Bronchial epithelial cell (primary cell): ENCODE measurements at regions not wholly inside any gene's neighbourhood (a gene's known extent, or its start where the extent isn't known, plus 50 kb on each side); places are given as distances from the start of the nearest gene placed in this dataset.

Source experiments
- DNase-seq: peaks from one replicate; pipeline ENCODE4 v3.0.0-alpha.2; 2010; ENCODE audit warnings: low read depth
- FAIRE-seq: peaks from 2 replicates; lab custom pipeline; 2011; peaks lifted over from hg19 to GRCh38; lab: Jason Lieb, UNC
- H3K27me3 ChIP-seq: 2 replicates; pipeline ENCODE4 v1.5.1; 2011; ENCODE audit warnings: low read length; ENCODE audit not compliant: control insufficient read depth, insufficient read depth
- H3K36me3 ChIP-seq: 2 replicates; pipeline ENCODE4 v1.5.1; 2011; ENCODE audit warnings: low read length; ENCODE audit not compliant: control insufficient read depth, insufficient read depth
- H3K4me3 ChIP-seq: 2 replicates; pipeline ENCODE4 v1.5.1; 2011; ENCODE audit warnings: mild to moderate bottlenecking, low read depth, low read length, control low read depth
- TF ChIP-seq, protein P1 (sequence below): IDR thresholded peaks from 2 replicates; pipeline ENCODE4 v1.5.1; 2011; ENCODE audit warnings: mild to moderate bottlenecking, moderate library complexity, low read length, control low read depth, inconsistent platforms; ENCODE audit not compliant: insufficient read depth, severe bottlenecking

DNA sequence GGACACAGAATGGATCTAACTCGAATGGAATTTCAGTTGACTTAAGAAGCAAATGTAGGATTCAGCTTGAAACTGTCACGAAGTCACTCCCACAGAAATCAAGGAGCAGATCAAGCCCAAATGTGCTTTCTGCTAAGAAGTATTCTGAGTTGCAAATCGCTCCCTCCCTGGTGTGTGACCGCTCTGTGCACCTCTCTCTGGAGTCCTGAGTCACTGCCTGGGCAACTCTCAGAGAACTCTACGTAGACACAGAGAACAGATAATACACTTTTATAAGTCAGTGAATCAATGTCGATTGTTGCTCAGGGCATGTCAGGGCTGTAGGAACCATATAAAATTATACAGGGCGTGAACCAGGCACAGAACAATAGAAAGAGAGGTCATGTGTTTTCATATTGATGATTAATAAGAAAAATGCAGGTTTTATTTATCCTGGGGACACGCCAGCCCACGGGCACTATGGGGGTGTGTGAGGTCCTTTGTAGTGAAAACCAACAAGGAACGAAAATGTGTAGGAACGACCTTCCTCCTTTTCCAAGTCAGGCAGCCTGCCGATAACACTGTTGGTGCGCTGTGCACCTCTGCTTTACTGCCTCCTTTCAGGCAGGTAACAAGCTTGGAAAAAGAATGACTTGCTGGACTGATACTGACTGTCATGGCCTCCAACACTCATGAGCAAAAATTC is 248.1 kb upstream of the FOXQ1 start:
- Histone ChIP-seq H3K27me3 (peaks cover 7% of the 10 kb centered on the region), H3K36me3 (no peaks in the 10 kb centered on the region), H3K4me3 (no peak overlapping the region)
- DNase-seq, result no peak
- FAIRE-seq, result no peak
- TF ChIP-seq, protein P1, sequence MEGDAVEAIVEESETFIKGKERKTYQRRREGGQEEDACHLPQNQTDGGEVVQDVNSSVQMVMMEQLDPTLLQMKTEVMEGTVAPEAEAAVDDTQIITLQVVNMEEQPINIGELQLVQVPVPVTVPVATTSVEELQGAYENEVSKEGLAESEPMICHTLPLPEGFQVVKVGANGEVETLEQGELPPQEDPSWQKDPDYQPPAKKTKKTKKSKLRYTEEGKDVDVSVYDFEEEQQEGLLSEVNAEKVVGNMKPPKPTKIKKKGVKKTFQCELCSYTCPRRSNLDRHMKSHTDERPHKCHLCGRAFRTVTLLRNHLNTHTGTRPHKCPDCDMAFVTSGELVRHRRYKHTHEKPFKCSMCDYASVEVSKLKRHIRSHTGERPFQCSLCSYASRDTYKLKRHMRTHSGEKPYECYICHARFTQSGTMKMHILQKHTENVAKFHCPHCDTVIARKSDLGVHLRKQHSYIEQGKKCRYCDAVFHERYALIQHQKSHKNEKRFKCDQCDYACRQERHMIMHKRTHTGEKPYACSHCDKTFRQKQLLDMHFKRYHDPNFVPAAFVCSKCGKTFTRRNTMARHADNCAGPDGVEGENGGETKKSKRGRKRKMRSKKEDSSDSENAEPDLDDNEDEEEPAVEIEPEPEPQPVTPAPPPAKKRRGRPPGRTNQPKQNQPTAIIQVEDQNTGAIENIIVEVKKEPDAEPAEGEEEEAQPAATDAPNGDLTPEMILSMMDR, result no peak

DNA sequence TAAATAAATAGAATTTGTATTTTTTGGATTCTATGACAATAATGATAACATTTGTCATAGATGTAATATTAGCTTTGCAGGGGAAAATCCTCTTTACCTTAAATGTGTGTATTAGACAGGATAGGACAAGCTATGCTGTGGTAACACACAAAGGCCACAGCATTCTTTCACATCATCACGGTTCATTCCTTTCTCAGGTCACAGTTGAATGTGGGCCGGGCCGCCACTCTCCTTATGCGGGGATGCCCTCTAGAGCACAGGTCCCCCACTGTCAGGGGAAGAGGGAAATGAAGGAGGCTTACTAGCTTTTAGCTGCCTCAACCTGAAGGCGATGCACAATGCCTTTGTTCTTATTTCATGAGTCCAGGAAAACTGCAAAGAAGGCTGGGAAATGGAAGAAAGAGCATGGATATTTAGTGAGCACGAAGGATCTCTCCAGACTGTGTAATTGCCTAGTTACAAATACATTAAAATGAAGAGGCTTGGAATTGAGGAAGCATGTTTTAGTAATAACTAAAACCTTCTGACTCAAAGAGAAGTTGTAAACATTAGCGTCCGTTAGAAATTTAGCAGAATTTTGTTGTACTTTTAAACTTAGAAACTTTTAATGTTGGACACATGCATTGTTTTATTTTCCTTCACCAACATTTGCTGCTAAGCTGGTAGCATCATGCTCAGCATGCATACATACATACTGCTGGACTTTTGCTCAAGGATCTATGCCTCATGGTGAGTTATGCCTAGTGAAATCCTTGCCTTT is 248.9 kb upstream of the FOXQ1 start:
- FAIRE-seq, result no peak

DNA sequence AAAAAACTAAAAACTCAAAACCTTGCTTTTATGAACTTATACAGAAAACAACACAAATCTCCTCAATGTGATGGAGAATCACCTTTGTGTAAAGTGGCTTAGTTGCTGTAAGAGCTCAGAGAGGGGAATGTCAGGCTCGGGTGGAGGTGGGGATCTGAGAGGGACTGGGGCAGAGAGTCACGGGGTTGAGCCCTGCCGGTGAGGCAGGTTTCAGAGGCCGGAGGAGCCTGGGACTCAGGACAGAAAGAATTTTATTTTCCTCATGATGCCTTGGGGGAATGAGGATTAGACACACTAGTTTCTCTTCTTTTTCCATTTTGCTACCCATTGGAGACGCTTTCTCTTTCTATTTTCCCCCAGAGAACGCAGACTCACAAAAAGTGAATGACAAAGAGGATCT is 252.3 kb upstream of the FOXQ1 start:
- peaks cover 4% of the 10 kb centered on the region for H3K27me3 ChIP-seq
- DNase-seq, result no peak
- H3K4me3 ChIP-seq, result no peak overlapping the region
- no peak for FAIRE-seq
- no peaks in the 10 kb centered on the region for H3K36me3 ChIP-seq
- TF ChIP-seq, protein P1, result no peak

More for the DNA sequence above, 248.9 kb upstream of the FOXQ1 start:
- Histone ChIP-seq H3K27me3 (peaks cover 9% of the 10 kb centered on the region), H3K4me3 (no peak overlapping the region), H3K36me3 (no peaks in the 10 kb centered on the region)
- TF ChIP-seq, protein P1, result no peak
- DNase-seq, result no peak

DNA sequence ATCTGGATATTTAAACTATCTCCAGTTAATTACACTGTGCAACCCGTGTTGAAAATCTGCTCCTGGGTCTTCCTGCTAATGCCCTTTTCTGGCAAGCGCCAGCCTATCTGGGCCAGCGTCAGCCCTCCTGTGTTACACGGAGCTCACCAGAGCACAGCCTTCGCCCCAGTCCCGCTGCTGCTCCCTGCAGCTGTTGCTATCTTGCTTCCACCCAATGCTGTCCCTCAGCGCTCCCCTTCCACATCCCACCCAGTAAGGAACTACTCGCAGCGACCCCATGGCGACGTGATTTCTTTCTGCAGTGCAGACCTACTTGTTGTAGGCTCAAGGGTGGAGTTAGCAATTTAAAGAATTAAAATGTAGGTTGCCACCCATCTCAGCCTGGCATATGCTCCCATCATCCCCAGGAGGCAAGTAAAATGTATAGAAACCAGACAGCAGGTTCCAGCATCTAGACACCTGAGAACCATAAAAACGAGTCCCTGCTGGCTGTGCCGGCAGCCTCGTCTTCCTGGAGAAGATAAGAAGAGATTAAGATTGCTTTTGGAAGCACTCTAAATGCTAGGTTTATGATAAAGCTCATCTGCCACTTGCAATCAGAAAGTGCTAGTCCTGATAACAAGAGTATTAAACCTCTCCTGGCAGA is 254.3 kb upstream of the FOXQ1 start:
- no peak for FAIRE-seq
- no peaks in the 10 kb centered on the region for H3K36me3 ChIP-seq
- peaks cover 4% of the 10 kb centered on the region for H3K27me3 ChIP-seq
- H3K4me3 ChIP-seq, result no peak overlapping the region
- no peak for DNase-seq
- TF ChIP-seq, protein P1, result no peak

DNA sequence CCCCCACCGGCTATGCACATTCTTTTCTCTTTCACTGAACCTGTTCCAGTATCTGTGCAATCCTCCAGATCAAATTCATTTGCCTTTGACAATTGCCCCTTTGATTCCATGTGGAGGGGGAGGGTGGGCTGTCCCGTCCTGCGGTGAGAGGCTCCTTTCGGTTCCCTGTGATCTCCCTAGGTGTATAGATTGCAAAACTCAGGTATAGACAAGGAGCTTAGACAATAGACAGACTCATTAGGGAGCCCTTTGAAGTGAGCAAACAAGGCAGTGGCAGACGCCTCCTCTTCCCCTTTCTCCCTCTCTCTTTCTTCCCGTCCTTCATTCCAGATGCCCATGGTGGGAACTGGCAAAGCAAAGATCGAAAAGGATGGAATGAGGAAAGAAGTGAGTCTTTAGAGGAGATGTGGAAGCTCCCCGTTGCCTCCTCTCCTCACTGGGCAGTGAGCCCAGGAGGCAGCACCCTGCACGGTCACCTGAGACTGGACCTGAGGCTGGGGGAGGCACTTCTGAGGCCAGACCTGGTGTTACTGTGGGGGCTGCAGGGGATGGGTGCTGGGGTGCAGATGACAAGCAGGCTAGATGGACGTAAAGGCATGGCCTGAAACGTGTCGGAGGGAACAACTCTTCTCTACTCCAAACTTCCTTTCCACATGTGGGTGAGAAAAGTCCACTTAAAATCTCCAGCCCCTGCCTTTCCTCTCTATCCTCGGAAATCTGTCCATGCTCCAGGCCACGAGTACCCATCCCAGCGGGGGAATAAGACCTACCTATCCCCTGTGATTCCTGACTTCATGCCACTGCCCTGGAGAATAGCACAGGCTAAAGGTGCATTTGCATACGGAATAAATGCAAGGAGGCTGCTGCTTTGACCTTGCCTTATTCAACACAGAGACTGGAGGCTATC is 256.6 kb upstream of the FOXQ1 start:
- DNase-seq, result no peak
- no peak for FAIRE-seq

More for the DNA sequence above, 256.6 kb upstream of the FOXQ1 start:
- no peak overlapping the region for H3K4me3 ChIP-seq
- TF ChIP-seq, protein P1, result no peak
- H3K36me3 ChIP-seq, result no peaks in the 10 kb centered on the region
- H3K27me3 ChIP-seq, result peaks cover 4% of the 10 kb centered on the region
